Motor neuron (in vitro differentiated cells): ENCODE measurements at regions not wholly inside any gene's neighbourhood (a gene's known extent, or its start where the extent isn't known, plus 50 kb on each side); places are given as distances from the start of the nearest gene placed in this dataset.
A peak's percentile ranks its signal among the peaks of the same experiment; 100 is the strongest.

Source experiments
- ATAC-seq, 8 experiments: fragments of 200-7000 bp; cut with Tn5 transposase; replicated peaks in 6 of 8; 2 replicates each; pipeline ENCODE4 v1.8.0; 2021; ENCODE audit warnings: mild to moderate bottlenecking in 8 of 8, moderate library complexity in 8 of 8
- H3K27ac ChIP-seq, 2 donors: fragments of 250-450 bp; sonication (Bioruptor Pico); 2 replicates each; pipeline ENCODE4 v1.9.0; 2021; ENCODE audit warnings: antibody characterized with exemption in 2 of 2, mild to moderate bottlenecking in 2 of 2, moderate library complexity in 1 of 2
- H3K4me1 ChIP-seq, 2 donors: fragments of 250-450 bp; sonication (Bioruptor Pico); replicated peaks in 1 of 2; 2 replicates each; pipeline ENCODE4 v1.6.1; 2021; ENCODE audit warnings: antibody characterized with exemption in 2 of 2, mild to moderate bottlenecking in 2 of 2, moderate library complexity in 1 of 2
- H3K4me3 ChIP-seq, 5 donors: fragments of 250-450 bp; sonication (Bioruptor Pico); 2 replicates each; pipeline ENCODE4 v1.9.0; 2021; ENCODE audit warnings: antibody characterized with exemption in 5 of 5, mild to moderate bottlenecking in 5 of 5, moderate library complexity in 4 of 5
- WGBS, 10 experiments: fragments of 450-650 bp; shearing (Covaris generic); methylation state at CpG; one replicate each; pipeline ENCODE4 v1.0.0; 2022; 5-methylcytosine and 5-hydroxymethylcytosine counted together
- in situ Hi-C, 9 experiments: fragments of 400-800 bp; cut with MboI; loops; one replicate each; pipeline ENCODE4 v1.15.0; 2021; ENCODE audit warnings: low sequenced_read_pairs in 9 of 9, low pct_unique_long_range_greater_than_20kb in 2 of 9; ENCODE audit not compliant: unreplicated experiment in 9 of 9

DNA sequence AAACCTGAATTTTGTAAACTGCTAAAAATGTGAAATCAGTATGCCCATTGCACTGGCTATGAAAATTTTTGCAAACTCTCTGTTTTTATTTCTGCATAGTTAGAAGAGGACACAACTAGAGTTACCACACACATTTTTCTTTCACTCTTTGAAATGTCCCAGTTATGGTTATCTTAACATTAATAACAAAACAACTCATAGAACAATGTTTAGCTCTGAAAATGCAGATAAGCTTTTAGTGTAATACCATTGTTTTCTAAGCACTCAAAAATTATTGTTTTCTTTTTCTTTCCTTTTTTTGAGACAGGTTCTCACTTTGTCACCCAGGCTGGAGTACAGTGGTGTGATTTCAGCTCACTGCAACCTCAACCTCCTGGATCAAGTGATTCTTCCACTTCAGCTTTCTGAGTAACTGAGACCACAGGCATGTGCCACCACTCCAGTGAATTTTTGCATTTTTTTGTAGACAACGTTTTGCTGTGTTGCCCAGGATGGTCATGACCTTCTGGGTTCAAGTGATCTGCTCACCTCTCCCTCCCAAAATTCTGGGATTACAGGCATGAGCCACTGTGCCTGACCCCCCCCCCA is 1204.5 kb upstream of the ZEB2 start:
- Histone ChIP-seq H3K4me3 (no peak overlapping the region), H3K4me1 (no peaks in the 10 kb centered on the region), H3K27ac (no peak overlapping the region)
- WGBS, 10 experiments: 0 to 100% (median 27%) methylated on average over 1 of the region's 1 CpG; no CpG with 5 or more reads in 4 of the 10 experiments
- no peak for ATAC-seq
- in situ Hi-C loops: no loop called here

DNA sequence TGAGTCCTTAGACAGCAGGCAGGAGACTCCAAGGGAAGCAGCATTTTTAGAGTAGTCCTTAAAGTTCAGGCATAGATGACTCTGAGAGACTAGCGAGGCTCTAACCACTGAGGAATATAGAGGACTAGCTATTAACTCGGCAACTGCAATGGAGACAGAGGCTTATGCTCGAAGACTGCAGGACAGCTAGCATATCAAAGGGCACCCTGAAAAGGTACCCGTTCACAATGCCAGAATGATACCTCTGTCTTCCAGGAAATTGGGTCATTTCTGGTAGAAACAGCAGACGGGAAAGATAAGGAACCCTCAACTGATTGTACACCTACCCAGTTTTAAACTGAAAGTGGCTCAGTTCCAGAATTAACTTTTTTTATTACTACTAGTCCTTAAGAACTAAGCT is 1204.0 kb upstream of the ZEB2 start:
- H3K27ac ChIP-seq: no peak overlapping the region
- no peak for ATAC-seq
- WGBS, 10 experiments: 73 to 100% (median 89%) methylated on average over 1 to 5 of the region's 5 CpGs; no CpG with 5 or more reads in 2 of the 10 experiments
- no peaks in the 10 kb centered on the region for H3K4me1 ChIP-seq
- H3K4me3 ChIP-seq: no peak overlapping the region
- in situ Hi-C loops: no loop called here

DNA sequence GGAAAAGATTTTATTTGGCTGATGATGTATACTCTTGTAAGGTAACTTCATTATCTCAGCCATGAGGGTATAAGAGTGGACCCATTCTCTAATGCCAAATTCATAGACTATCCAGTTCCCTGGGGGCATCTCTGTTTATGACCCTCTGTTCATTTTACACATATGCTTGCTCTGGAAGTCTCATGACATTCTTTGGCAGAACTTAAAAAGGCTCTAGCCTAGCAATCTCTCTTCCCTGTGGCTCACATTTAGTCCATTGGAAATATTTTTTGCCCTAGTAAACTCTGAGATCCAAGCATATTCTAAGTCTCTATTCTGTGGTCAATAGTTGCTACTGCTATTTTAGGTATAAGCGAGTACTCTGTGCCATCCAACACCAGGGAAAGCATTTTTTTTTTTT is 1201.8 kb upstream of the ZEB2 start:
- in situ Hi-C loops: no loop called here
- WGBS, 10 experiments: 80 to 100% (median 95%) methylated on average over 1 of the region's 1 CpG; no CpG with 5 or more reads in 6 of the 10 experiments
- H3K4me1 ChIP-seq: no peaks in the 10 kb centered on the region
- no peak overlapping the region for H3K4me3 ChIP-seq
- H3K27ac ChIP-seq: no peak overlapping the region
- ATAC-seq: no peak

DNA sequence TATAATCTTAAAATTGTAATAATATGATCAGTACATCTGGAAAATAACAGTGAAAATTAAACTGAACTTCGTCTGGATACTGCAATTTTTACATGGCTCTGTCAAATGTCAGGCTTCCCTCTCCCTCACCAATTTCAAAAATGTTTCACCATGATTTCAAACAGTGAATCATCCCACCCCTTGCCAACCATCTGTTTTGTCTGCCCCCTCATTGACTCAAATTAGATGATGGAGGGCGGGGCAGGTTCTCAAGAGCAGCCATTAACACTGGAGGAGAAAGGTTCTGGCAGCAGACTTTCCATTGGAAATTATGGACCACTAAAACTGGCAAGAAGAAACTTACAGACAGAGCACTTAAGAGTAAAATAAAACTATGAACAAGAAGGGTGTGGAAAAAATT is 1195.7 kb upstream of the ZEB2 start:
- Histone ChIP-seq H3K4me3 (no peak overlapping the region), H3K27ac (no peak overlapping the region), H3K4me1 (no peaks in the 10 kb centered on the region)
- in situ Hi-C loops: no loop called here
- whole genome bisulfite sequencing, 10 experiments: 0 to 95% (median 68%) methylated on average over 1 to 2 of the region's 2 CpGs
- no peak for ATAC-seq

DNA sequence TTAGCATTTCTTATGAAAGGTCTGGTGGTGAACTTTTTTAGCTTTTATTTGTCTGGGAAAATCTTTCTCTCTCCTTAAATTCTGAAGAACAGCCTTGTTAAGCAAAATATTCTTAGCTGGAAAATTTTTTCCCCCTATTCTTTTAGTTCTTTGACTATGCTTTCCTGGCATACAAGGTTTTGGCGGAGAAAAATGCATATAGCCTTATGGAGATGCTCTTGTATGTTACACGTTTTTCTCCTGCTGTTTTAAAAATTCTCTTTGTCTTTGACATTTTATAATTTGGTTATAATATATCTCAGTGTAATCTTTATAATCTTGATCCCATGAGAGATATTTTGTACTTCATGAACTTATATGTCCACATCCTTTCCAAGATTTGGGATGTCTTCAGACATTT is 1190.4 kb upstream of the ZEB2 start:
- H3K27ac ChIP-seq: no peak overlapping the region
- in situ Hi-C loops: no loop called here
- H3K4me3 ChIP-seq: no peak overlapping the region
- 57 to 100% (median 85%) methylated on average over 1 to 2 of the region's 2 CpGs for WGBS, 10 experiments
- ATAC-seq: no peak
- no peaks in the 10 kb centered on the region for H3K4me1 ChIP-seq

DNA sequence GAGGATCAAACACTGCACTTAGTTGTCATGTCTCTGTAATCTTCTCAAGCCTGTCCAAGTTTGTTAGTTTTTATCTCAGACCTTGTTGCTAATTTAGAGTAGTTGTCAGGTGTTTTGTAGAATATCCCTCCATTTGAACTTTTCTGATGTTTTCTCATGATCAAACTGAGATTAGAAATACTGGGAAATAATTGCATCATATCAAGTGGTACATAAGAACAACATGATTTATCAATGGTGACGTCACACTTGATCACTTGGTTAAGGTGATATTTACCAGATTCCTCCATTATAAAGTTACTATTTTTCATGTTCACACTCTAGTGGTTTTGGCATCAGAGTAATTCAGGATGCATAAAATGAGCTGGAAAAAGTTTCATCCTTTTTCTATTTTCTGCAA is 1182.4 kb upstream of the ZEB2 start:
- no peaks in the 10 kb centered on the region for H3K4me1 ChIP-seq
- no peak for ATAC-seq
- no peak overlapping the region for H3K27ac ChIP-seq
- 25 to 100% (median 93%) methylated on average over 1 of the region's 1 CpG; no CpG with 5 or more reads in 2 of the 10 experiments for WGBS, 10 experiments
- H3K4me3 ChIP-seq: no peak overlapping the region
- in situ Hi-C loops: no loop called here

DNA sequence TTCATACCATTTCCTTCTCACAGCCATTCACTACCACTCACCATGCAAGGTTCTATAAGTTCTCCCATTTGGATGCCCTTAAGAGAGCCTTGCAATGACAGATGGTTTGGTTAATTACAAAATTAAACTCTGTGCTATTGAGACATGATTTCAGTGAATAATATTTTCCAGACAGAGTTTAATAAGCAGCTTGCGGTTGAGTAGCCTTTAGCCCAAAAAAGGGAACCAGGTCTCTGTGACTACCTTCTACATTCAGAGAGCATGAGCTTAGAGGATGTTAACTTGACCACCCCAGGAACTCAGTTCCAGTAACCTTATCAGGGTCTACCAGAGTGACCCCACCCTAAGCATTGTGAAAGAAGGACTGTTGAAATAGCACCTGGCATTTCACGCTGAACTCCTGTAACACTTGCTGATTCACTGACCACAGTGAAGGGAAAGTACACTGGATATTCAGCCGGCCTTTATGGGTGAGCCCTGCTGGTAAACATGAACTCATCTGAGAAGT is 1173.1 kb upstream of the ZEB2 start:
- peak in 3 of 8 experiments; percentile 62 to 100 (median 99) for ATAC-seq
- Histone ChIP-seq H3K4me3 (no peak overlapping the region), H3K4me1 (no peaks in the 10 kb centered on the region), H3K27ac (no peak overlapping the region)
- in situ Hi-C loops: no loop called here
- 28 to 100% (median 84%) methylated on average over 1 to 3 of the region's 3 CpGs; no CpG with 5 or more reads in 3 of the 10 experiments for WGBS, 10 experiments

DNA sequence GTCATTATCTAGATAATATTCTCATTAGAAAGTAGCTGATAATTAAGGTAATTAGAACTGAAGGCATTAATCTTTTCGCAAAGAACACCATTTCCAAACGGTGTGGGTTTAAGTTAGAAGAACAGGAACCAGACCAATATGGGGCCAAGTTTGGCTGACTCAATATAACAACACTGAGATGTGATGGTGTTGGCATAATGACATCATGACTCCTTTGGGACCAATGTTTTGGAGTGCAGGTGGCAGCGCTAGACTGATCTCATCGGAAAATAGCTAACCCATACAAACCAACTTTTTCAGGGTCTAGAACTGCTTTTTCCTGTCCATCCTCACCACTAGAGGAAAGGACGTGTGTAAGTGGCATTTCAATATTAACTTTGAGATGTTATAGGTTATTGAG is 1171.7 kb upstream of the ZEB2 start:
- WGBS, 10 experiments: 88 to 100% (median 96%) methylated on average over 1 to 5 of the region's 5 CpGs; no CpG with 5 or more reads in 1 of the 10 experiments
- in situ Hi-C loops: no loop called here
- H3K27ac ChIP-seq: no peak overlapping the region
- ATAC-seq: no peak
- no peak overlapping the region for H3K4me3 ChIP-seq
- no peaks in the 10 kb centered on the region for H3K4me1 ChIP-seq

DNA sequence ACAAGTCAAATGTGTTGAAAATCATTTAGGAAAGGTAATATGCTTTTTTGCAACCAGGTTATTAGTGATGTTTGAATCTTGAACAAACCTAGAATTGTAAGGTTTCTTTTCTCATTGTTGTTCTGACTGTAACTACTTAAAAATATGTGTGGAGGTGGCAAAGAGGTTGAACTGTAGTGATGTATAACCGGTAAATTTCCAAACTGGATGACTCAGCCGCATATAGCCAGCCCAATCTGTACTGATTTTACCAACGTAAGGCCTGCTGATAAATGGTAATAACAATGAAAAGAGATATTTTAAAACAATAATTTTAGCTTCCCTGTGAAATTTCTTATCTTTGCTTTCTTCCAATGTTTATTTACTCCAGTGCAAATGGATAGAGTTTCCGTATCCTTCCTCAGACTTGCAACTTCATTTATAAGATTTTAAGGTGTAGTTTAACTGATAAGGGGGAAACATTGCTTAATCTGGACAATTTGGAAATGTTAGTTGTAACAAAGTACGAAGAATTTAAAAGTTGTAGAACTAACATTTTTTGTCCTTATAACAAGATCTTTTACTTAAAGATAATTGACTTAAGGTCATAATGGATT is 1170.4 kb upstream of the ZEB2 start:
- H3K4me1 ChIP-seq: no peaks in the 10 kb centered on the region
- H3K27ac ChIP-seq: no peak overlapping the region
- WGBS, 10 experiments: 66 to 100% (median 82%) methylated on average over 1 to 5 of the region's 5 CpGs
- no peak overlapping the region for H3K4me3 ChIP-seq
- ATAC-seq: no peak
- in situ Hi-C loops: no loop called here

DNA sequence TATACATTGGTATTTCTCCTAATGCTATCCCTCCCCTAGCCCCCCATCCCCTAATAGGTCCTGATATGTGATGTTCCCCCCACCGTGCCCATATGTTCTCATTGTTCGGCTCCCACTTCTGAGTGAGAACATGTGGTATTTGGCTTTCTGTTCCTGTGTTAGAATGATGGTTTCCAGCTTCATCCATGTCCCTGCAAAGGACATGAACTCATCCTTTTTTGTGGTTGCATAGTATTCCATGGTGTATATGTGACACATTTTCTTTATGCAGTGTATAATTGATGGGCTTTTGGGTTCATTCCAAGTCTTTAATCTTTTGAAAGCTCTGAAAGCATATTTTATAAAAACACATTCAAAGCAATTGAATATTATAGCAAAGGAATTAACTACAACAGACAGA is 1169.4 kb upstream of the ZEB2 start:
- no peak for ATAC-seq
- Histone ChIP-seq H3K4me3 (no peak overlapping the region), H3K27ac (no peak overlapping the region), H3K4me1 (no peaks in the 10 kb centered on the region)
- WGBS, 10 experiments: 40 to 100% (median 40%) methylated on average over 1 of the region's 2 CpGs; no CpG with 5 or more reads in 7 of the 10 experiments
- in situ Hi-C loops: no loop called here

DNA sequence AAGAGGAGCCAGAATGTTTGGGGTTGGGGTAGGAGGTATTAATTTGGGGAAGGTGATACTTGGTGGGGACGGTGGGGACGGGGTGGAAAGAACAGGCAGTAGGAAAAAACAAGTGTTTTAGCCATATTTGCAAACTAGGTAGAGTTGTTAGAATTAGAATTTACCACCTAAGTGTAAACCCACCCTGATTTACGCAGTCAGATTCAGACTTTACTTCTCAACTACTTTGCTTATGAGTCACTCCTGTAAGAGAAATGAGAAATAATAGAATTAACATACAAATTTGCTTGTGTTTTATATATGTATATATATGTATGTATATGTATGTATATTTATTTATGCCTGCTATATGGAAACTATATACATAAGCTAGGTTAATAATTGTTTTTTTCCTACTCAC is 1168.2 kb upstream of the ZEB2 start:
- Histone ChIP-seq H3K4me1 (no peaks in the 10 kb centered on the region), H3K27ac (no peak overlapping the region), H3K4me3 (no peak overlapping the region)
- in situ Hi-C loops: no loop called here
- ATAC-seq: peak in 1 of 8 experiments; percentile 18
- WGBS, 10 experiments: 53 to 100% (median 80%) methylated on average over 1 to 3 of the region's 3 CpGs; no CpG with 5 or more reads in 3 of the 10 experiments

DNA sequence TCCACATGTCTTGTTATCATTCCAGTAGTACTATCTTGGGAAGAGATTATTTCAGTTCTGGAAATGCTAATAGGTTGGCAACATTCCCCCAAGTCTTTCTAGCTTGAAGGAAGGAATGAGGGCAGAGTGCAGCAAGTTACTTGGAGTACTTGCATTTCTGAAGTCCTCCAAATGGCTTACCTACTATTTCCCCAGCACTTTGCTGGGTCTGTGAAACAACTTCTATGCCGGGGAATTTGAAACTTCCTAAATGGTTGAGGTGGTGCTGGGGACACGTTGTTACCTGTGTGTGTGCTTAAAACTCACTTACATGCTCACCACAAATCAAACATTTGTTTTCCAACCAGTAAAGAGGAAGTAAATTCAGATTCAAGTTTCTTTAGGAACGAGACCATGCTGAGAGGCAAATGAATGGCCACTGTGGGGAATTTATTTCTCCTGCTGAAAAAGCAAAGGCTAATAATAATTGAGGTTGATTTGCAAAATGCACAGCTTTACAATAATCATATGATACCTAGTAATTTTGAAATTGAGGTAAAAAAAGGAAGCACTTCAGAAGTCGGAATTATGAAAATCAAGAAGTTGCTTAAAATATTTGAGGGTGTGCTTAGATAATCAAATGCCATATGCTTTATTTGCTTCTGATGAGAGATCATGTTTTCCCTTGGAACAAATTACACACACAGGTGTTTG is 1167.7 kb upstream of the ZEB2 start:
- Histone ChIP-seq H3K27ac (no peak overlapping the region), H3K4me3 (no peak overlapping the region), H3K4me1 (no peaks in the 10 kb centered on the region)
- ATAC-seq: peak in 2 of 8 experiments; percentile 55 to 61
- in situ Hi-C loops: no loop called here
- WGBS, 10 experiments: 39 to 94% (median 50%) methylated on average over 1 to 4 of the region's 4 CpGs; no CpG with 5 or more reads in 1 of the 10 experiments

DNA sequence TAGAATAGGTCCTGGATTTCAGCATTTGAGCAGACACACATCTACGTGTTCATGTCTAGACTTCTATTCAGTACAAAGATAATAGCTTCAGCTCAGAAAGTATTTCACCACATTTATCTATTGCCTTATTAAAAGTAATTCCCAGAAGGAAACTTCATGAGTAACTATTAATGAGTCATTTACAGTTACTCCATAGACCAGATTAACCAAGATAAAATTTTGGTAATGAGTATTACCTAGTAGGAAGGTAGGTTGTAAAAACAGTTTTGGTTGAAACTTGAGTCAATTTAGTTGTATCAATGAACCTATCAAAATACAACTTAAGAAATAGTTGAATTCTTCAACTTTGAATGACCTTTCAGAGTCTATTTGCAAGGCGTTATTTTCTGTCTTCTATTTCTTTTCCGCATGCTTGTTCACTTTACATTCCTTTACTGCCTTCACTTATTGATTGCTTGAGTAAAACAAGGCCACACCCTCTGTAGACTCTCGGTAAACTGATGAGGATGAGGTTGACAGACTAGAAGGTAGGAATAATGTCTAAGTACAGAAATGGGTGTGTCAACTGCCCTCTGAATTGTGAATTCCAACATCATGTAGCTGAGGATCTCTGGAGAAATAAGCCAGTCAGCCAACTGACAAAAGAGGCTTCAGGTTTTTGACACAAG is 1165.6 kb upstream of the ZEB2 start:
- Histone ChIP-seq H3K4me1 (no peaks in the 10 kb centered on the region), H3K27ac (no peak overlapping the region), H3K4me3 (no peak overlapping the region)
- 79 to 100% (median 85%) methylated on average over 1 to 4 of the region's 4 CpGs for WGBS, 10 experiments
- no peak for ATAC-seq
- in situ Hi-C loops: no loop called here
